ENCODE measurements at regions not wholly inside any gene's neighbourhood (a gene's known extent, or its start where the extent isn't known, plus 50 kb on each side); places are given as distances from the start of the nearest gene placed in this dataset.

DNA sequence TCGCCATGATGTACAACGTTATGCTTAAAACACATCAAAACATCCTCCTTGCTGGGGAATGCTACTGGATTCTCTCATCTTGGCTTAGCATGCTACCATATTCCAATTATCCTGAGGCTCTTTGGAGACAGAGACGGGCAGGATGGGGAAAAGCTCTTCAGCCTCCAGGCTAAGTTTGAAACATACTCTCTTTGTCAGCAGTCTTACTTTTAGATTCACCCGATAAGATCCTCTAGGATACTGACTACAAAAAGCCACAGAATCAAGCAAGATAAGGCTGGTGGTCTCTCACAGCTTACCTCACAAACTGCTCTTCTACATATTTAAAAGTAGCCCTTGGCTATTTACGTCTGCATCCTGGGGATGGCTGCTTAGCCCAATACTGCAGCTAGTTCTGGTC lies 72.8 kb upstream of the LRCH1 start:
- Histone ChIP-seq H3K4me1 (peaks cover 0 to 3% (median 0%) of the 10 kb centered on the region in 4 donors), H3K36me3 (no peaks in the 10 kb centered on the region), H3K9me3 (peaks cover 12 to 18% of the 10 kb centered on the region in 2 donors), H3K27me3 (no peaks in the 10 kb centered on the region), H3K4me3 (no peak overlapping the region), H3K27ac (no peak overlapping the region)
- in situ Hi-C loops (cut with MboI; ENCODE audit: low pct_ligation_motif_present in 1 of 4, low pct_unique_long_range_greater_than_20kb in 1 of 4, low sequenced_read_pairs in 3 of 4) (no loop called here), intact Hi-C loops (cut with DNase I; ENCODE audit: low total_unique reads) (loop anchor here (5.0 kb wide), 1 partner anchor 1378 kb away; no protein-coding TSS in a partner anchor)
- no peak for DNase-seq
- no peak for TF ChIP-seq EP300 (IDR thresholded peaks at IDR 0.05; ENCODE audit: low read depth)
- TF ChIP-seq POLR2AphosphoS5 (IDR thresholded peaks at IDR 0.05), result no peak
- no peak for TF ChIP-seq POLR2A (IDR thresholded peaks at IDR 0.05)
- TF ChIP-seq, protein P1, sequence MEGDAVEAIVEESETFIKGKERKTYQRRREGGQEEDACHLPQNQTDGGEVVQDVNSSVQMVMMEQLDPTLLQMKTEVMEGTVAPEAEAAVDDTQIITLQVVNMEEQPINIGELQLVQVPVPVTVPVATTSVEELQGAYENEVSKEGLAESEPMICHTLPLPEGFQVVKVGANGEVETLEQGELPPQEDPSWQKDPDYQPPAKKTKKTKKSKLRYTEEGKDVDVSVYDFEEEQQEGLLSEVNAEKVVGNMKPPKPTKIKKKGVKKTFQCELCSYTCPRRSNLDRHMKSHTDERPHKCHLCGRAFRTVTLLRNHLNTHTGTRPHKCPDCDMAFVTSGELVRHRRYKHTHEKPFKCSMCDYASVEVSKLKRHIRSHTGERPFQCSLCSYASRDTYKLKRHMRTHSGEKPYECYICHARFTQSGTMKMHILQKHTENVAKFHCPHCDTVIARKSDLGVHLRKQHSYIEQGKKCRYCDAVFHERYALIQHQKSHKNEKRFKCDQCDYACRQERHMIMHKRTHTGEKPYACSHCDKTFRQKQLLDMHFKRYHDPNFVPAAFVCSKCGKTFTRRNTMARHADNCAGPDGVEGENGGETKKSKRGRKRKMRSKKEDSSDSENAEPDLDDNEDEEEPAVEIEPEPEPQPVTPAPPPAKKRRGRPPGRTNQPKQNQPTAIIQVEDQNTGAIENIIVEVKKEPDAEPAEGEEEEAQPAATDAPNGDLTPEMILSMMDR (IDR thresholded peaks at IDR 0.05), result no peak
- 67 to 91% methylated on average over 3 to 5 of the region's 5 CpGs for WGBS, 2 donors (ENCODE audit: low coverage in 1 of 2)

DNA sequence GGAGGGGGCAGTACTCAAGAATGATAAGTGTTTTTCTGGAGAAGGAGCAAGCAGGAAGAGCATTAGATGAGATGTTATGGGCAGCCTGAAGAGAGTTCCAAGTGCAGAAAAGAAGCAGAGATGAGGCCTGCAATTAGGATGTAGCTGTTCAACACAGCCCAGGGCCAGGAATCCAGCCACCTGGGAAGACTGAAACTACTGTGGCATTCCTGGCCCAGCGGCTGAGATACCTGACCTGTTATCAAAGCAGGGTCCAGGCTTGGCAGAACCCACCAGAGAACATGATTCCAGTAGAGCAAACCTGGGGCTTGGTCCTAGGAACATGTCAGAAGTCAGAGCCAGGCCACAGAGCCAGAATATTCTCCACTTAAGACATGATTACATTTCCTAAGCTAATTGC lies 73.3 kb upstream of the LRCH1 start:
- intact Hi-C loops (cut with DNase I; ENCODE audit: low total_unique reads) (loop anchor here (5.0 kb wide), 1 partner anchor 1377 kb away; no protein-coding TSS in a partner anchor), in situ Hi-C loops (cut with MboI; ENCODE audit: low pct_ligation_motif_present in 1 of 4, low pct_unique_long_range_greater_than_20kb in 1 of 4, low sequenced_read_pairs in 3 of 4) (no loop called here)
- H3K27me3 ChIP-seq, result no peaks in the 10 kb centered on the region
- no peak overlapping the region for H3K27ac ChIP-seq
- DNase-seq, result no peak
- 94% methylated on average over 1 of the region's 1 CpG; no CpG with 5 or more reads in 1 of the 2 donors for WGBS, 2 donors (ENCODE audit: low coverage in 1 of 2)
- TF ChIP-seq EP300 (IDR thresholded peaks at IDR 0.05; ENCODE audit: low read depth) (no peak), POLR2A (IDR thresholded peaks at IDR 0.05) (no peak), POLR2AphosphoS5 (IDR thresholded peaks at IDR 0.05) (no peak)
- TF ChIP-seq, protein P1 (IDR thresholded peaks at IDR 0.05), result no peak
- H3K9me3 ChIP-seq, result peaks cover 8 to 13% of the 10 kb centered on the region in 2 donors
- H3K4me3 ChIP-seq, result no peak overlapping the region
- peaks cover 0 to 6% (median 0%) of the 10 kb centered on the region in 4 donors for H3K4me1 ChIP-seq
- H3K36me3 ChIP-seq, result no peaks in the 10 kb centered on the region

DNA sequence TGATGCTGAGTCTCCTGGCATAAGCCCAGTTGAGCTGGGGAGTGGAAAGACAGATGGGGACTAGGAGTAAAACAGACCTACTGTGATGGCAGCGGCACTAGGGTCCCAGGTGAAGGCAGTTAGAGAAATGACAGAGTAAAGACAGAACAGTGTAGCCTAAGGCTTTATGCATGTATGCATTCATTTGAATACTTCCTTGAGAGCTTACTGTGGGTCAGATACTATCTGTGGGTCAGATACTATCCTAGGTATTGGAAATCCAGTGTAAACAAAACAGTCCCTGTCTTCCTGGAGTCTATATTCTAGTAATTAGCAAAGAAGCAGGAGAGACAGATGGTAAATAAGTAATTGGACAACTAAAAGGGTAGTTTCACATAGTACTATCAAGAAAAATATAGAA lies 73.7 kb upstream of the LRCH1 start:
- intact Hi-C loops (cut with DNase I; ENCODE audit: low total_unique reads), result no loop called here
- H3K36me3 ChIP-seq, result no peaks in the 10 kb centered on the region
- WGBS, 2 donors (ENCODE audit: low coverage in 1 of 2), result 92 to 100% methylated on average over 1 of the region's 1 CpG
- no peaks in the 10 kb centered on the region for H3K27me3 ChIP-seq
- in situ Hi-C loops (cut with MboI; ENCODE audit: low pct_ligation_motif_present in 1 of 4, low pct_unique_long_range_greater_than_20kb in 1 of 4, low sequenced_read_pairs in 3 of 4), result no loop called here
- no peak overlapping the region for H3K27ac ChIP-seq
- no peak for DNase-seq
- H3K9me3 ChIP-seq, result peaks cover 4 to 9% of the 10 kb centered on the region in 2 donors
- no peak overlapping the region for H3K4me3 ChIP-seq
- TF ChIP-seq POLR2AphosphoS5 (IDR thresholded peaks at IDR 0.05) (no peak), POLR2A (IDR thresholded peaks at IDR 0.05) (no peak), EP300 (IDR thresholded peaks at IDR 0.05; ENCODE audit: low read depth) (no peak)
- TF ChIP-seq, protein P1 (IDR thresholded peaks at IDR 0.05), result no peak
- peaks cover 0 to 6% (median 0%) of the 10 kb centered on the region in 4 donors for H3K4me1 ChIP-seq

DNA sequence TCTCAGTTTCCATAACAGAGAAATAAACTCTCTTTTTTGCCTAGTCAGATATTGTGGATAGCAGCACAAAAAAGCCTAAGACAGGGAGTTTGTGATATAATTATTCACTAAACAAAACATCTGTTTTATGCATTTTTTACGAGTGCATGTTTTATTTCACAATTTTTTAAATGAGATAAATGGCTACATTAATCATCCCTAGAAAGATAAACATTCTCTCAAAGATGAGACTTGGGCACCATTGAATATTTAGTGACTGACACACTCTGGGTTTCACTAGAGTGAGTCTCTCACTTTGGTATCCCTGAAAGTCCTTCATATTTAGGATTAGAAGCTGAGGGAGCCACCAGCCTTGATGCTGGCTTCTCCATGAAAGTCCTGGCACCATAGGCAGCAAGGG lies 74.3 kb upstream of the LRCH1 start:
- no peak for TF ChIP-seq EP300 (IDR thresholded peaks at IDR 0.05; ENCODE audit: low read depth)
- no peak for TF ChIP-seq POLR2AphosphoS5 (IDR thresholded peaks at IDR 0.05)
- TF ChIP-seq, protein P1 (IDR thresholded peaks at IDR 0.05), result no peak
- no peak for TF ChIP-seq POLR2A (IDR thresholded peaks at IDR 0.05)
- in situ Hi-C loops (cut with MboI; ENCODE audit: low pct_ligation_motif_present in 1 of 4, low pct_unique_long_range_greater_than_20kb in 1 of 4, low sequenced_read_pairs in 3 of 4), result no loop called here
- H3K4me3 ChIP-seq, result no peak overlapping the region
- no peak for DNase-seq
- intact Hi-C loops (cut with DNase I; ENCODE audit: low total_unique reads), result no loop called here
- H3K4me1 ChIP-seq, result peaks cover 0 to 6% (median 0%) of the 10 kb centered on the region in 4 donors
- no peaks in the 10 kb centered on the region for H3K36me3 ChIP-seq
- peaks cover 0 to 4% of the 10 kb centered on the region in 2 donors for H3K9me3 ChIP-seq
- H3K27ac ChIP-seq, result no peak overlapping the region
- H3K27me3 ChIP-seq, result no peaks in the 10 kb centered on the region
- 46 to 52% methylated on average over 1 of the region's 1 CpG for WGBS, 2 donors (ENCODE audit: low coverage in 1 of 2)
